Fibroblast of pulmonary artery (primary cell): ENCODE measurements at regions not wholly inside any gene's neighbourhood (a gene's known extent, or its start where the extent isn't known, plus 50 kb on each side); places are given as distances from the start of the nearest gene placed in this dataset.

Experiments used
- DNase-seq: peaks from one replicate; pipeline ENCODE4 v3.0.0-alpha.2; 2010; ENCODE audit warnings: low read depth
- H3K4me3 ChIP-seq: replicated peaks from 2 replicates; pipeline ENCODE4 v1.5.1; 2011; ENCODE audit warnings: low read depth, mild to moderate bottlenecking, control low read depth, low read length, moderate library complexity
- TF ChIP-seq, protein P1 (sequence below): IDR thresholded peaks from 2 replicates; pipeline ENCODE4 v1.5.1; 2011; ENCODE audit warnings: mild to moderate bottlenecking, control low read depth, low read length, inconsistent platforms; ENCODE audit errors: missing control alignments

DNA sequence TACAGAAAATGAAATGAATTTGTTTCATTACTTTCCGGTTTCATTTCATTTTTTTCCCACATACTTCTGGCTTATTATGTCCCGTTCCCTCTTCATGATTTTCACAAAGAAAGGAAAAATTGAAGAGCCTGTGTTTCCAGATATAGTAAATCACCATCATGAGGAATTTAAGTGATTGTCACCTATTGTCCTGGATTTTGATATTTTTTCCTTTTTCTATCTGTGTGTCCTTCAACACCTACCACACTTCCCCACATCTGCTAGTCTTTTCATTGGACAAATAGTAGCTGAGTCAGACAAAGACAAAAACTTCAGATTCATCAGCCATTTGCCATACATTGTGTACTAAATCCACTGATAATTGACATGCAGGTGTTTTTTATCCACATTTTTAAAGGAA is 258.2 kb upstream of the HSF2 start:
- TF ChIP-seq, protein P1, sequence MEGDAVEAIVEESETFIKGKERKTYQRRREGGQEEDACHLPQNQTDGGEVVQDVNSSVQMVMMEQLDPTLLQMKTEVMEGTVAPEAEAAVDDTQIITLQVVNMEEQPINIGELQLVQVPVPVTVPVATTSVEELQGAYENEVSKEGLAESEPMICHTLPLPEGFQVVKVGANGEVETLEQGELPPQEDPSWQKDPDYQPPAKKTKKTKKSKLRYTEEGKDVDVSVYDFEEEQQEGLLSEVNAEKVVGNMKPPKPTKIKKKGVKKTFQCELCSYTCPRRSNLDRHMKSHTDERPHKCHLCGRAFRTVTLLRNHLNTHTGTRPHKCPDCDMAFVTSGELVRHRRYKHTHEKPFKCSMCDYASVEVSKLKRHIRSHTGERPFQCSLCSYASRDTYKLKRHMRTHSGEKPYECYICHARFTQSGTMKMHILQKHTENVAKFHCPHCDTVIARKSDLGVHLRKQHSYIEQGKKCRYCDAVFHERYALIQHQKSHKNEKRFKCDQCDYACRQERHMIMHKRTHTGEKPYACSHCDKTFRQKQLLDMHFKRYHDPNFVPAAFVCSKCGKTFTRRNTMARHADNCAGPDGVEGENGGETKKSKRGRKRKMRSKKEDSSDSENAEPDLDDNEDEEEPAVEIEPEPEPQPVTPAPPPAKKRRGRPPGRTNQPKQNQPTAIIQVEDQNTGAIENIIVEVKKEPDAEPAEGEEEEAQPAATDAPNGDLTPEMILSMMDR = no peak
- no peak for DNase-seq

DNA sequence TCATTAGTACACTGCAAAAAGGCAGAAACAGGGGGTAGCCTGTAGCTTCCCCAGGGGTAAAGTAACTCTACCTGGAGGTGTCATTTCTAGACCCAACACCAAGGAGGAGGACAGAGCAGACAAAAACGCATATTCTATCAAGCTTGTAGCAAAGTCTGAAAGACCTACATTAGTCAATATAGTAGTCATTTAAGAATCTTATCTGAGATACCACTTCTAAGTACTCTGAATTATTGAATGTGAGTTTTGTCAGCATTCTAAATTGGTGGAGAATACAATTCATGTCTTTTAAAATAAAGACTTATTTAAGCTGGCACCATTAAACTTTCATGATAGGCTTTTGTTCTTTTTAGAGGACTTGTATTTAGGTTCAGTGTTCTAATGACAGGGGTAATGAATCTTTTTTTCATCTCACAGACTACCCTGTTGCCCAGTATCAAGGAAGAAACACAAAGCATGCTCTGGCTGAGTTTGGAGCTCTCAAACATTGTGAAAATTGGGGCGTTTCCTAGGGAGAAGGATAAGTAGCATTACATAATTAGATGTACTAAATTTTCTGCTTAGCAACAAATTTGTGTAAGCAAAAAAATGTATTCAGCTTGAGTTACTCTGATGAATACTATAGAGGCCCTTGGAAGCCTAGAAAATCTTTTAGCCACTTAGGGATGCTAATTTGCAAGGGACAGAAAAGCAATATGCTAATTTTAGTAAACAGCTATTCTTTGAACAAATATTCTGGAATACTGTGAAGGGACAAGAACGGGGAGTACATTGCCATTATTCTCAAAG is 255.4 kb upstream of the HSF2 start:
- DNase-seq = no peak
- no peak overlapping the region for H3K4me3 ChIP-seq
- TF ChIP-seq, protein P1 = no peak

More for the DNA sequence above, 258.2 kb upstream of the HSF2 start:
- H3K4me3 ChIP-seq = no peak overlapping the region

DNA sequence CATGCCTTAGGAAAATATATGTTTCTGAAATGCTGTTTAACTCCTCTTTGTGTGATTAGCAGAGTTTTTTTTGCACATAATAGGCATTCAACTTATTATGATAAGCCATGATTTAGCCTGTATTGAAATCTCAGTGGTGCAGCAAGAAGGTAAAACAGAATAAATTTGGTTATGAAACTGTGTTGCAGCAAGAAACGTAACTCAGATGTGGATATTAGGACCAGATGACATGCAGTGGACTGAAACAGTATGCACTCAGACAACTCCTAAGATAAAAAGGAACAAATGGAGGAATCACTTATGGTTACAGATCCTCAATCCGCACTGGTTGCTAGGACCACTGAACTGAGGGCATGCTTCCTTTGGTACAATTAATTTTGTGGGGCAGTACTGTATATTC is 254.2 kb upstream of the HSF2 start:
- TF ChIP-seq, protein P1 = no peak
- DNase-seq = no peak
- no peak overlapping the region for H3K4me3 ChIP-seq

DNA sequence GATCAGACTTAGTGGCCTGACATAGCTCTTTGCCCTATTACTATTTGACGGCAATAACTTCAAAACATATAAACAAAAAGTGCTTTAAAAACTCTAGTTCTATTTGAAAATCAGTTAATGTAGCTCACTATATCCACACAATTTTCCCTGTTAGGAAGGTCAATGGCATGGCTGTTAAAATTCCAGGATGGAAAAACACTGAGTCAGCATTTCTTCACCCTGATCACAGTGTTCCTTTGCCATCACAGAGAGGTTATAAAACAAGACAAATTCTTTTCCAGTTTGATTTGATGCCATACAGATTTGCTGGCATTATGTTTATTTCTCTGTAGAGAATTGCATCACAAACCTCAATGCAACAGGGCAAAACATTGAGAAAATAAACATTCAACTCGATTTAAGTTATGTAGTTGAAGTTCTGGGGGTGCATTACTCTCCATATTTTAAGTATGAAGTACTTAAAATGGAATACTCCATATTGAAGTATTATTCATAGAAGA is 253.7 kb upstream of the HSF2 start:
- TF ChIP-seq, protein P1 = no peak

DNA sequence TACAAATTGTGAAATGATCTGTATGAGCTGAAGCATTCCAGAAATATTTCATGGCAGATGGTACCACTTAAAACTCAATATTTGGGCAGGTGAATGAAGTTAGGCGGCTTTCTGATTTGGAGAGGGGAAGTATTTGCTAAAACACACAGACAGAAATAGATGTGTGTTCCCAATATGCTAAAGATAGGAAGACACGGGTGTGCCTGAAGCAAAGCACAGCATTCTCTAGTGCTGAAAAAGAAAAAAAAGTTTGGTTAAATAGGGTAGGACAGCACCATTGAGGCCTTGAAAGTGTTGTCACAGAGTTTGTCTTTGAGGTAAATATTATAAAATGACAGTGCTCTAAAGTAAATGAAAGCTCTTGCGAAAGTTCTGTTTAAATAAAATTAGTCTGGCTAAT is 252.2 kb upstream of the HSF2 start:
- TF ChIP-seq, protein P1 = no peak
- DNase-seq = no peak

More for the DNA sequence above, 253.7 kb upstream of the HSF2 start:
- DNase-seq = no peak
- H3K4me3 ChIP-seq = no peak overlapping the region

DNA sequence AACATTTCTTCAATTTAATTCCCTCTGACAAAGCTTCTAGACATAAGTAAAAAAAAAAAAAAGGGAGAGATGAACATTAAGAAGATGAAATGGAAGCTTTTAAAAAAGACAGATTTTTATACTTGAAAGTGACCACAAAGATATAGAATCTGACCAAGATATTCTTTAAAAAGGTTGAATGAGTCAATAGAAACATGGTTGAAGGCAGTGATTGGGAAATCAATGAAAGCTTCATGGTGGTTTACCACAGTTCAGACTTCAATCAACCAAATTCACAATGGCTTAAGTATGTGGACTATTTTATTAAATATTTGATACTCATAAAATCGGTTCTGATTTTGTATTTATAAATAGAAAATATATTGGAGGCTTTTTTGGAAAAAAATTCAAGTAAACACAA is 248.4 kb upstream of the HSF2 start:
- TF ChIP-seq, protein P1 = no peak
- no peak overlapping the region for H3K4me3 ChIP-seq
- DNase-seq = no peak

More for the DNA sequence above, 252.2 kb upstream of the HSF2 start:
- no peak overlapping the region for H3K4me3 ChIP-seq

DNA sequence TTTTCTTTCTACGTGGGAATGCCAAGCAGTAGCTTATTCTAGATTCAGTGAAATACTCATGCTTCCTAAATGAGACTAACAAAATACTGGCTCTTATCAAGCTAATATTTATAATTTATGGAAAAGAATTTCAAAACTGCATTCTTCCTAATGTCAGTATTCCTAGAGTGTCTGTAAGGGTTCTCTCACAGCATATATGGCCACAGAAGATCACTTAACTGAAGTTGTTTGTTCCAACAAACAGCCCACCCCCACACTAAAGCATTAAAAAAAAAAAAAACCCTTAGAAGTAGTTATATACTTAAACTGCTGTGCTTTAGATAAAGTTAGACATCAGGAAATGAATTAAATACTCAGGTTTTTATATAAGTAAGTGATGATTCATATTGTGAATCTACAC is 247.7 kb upstream of the HSF2 start:
- TF ChIP-seq, protein P1 = no peak
- H3K4me3 ChIP-seq = no peak overlapping the region
- no peak for DNase-seq
